SK-N-SH treated with all-trans-retinoic acid at 6 μM for 48 hours (cell line): ENCODE measurements at regions not wholly inside any gene's neighbourhood (a gene's known extent, or its start where the extent isn't known, plus 50 kb on each side); places are given as distances from the start of the nearest gene placed in this dataset.

Experiments
- ATAC-seq: fragments of 200-7000 bp; cut with Tn5 transposase; 3 replicates; pipeline ENCODE4 v1.9.1; 2020; ENCODE audit warnings: mild to moderate bottlenecking, moderate library complexity
- ARNTL ChIP-seq: fragments of 450-650 bp; formaldehyde crosslinking; IDR thresholded peaks from 2 replicates; pipeline ENCODE4 v1.5.0; 2020; ENCODE audit warnings: low read depth, mild to moderate bottlenecking, moderate library complexity, borderline replicate concordance
- BACH2 ChIP-seq: fragments of 250-450 bp; sonication (Bioruptor Pico); IDR thresholded peaks from 2 replicates; pipeline ENCODE4 v1.9.0; 2021; ENCODE audit warnings: mild to moderate bottlenecking, borderline replicate concordance
- CREB5 ChIP-seq: fragments of 250-450 bp; sonication (Bioruptor Pico); IDR thresholded peaks from 2 replicates; pipeline ENCODE4 v1.5.1; 2020; ENCODE audit warnings: low read depth, mild to moderate bottlenecking, moderate library complexity
- CSDC2 ChIP-seq: fragments of 250-450 bp; sonication (Bioruptor Pico); IDR thresholded peaks from 2 replicates; pipeline ENCODE4 v1.5.0; 2020; ENCODE audit warnings: mild to moderate bottlenecking, moderate library complexity
- CSRNP3 ChIP-seq: fragments of 250-450 bp; sonication (Bioruptor Pico); IDR thresholded peaks from 2 replicates; pipeline ENCODE4 v1.5.1; 2021; ENCODE audit warnings: mild to moderate bottlenecking, moderate library complexity
- ESRRG ChIP-seq: fragments of 250-450 bp; sonication (Bioruptor Pico); IDR thresholded peaks from 2 replicates; pipeline ENCODE4 v1.6.1; 2021; ENCODE audit warnings: mild to moderate bottlenecking
- GLIS3 ChIP-seq: fragments of 250-450 bp; sonication (Bioruptor Pico); IDR thresholded peaks from 2 replicates; pipeline ENCODE4 v1.5.0; 2020; ENCODE audit warnings: mild to moderate bottlenecking, moderate library complexity
- ISL1 ChIP-seq: fragments of 250-450 bp; sonication (Bioruptor Pico); IDR thresholded peaks from 2 replicates; pipeline ENCODE4 v2.1.2; 2022; ENCODE audit warnings: mild to moderate bottlenecking, moderate library complexity
- OSR1 ChIP-seq: fragments of 250-450 bp; sonication (Bioruptor Pico); IDR thresholded peaks from 2 replicates; pipeline ENCODE4 v1.8.0; 2022; ENCODE audit warnings: moderate library complexity, mild to moderate bottlenecking, inconsistent platforms
- PATZ1 ChIP-seq: fragments of 250-450 bp; sonication (Bioruptor Pico); IDR thresholded peaks from 2 replicates; pipeline ENCODE4 v1.8.0; 2020; ENCODE audit warnings: mild to moderate bottlenecking, moderate library complexity, borderline replicate concordance
- PPARA ChIP-seq: fragments of 250-450 bp; sonication (Bioruptor Pico); IDR thresholded peaks from 2 replicates; pipeline ENCODE4 v1.5.0; 2020; ENCODE audit warnings: mild to moderate bottlenecking, borderline replicate concordance
- RARB ChIP-seq: fragments of 250-450 bp; sonication (Bioruptor Pico); IDR thresholded peaks from 2 replicates; pipeline ENCODE4 v1.8.0; 2021; ENCODE audit warnings: mild to moderate bottlenecking, moderate library complexity
- SNAI2 ChIP-seq: fragments of 250-450 bp; sonication (Bioruptor Pico); IDR thresholded peaks from 2 replicates; pipeline ENCODE4 v1.5.0; 2020; ENCODE audit warnings: mild to moderate bottlenecking, moderate library complexity
- TCF4 ChIP-seq: fragments of 250-450 bp; sonication (Bioruptor Pico); IDR thresholded peaks from 2 replicates; pipeline ENCODE4 v1.8.0; 2021; ENCODE audit warnings: mild to moderate bottlenecking, moderate library complexity, borderline replicate concordance
- ZC3H10 ChIP-seq: fragments of 250-450 bp; sonication (Bioruptor Pico); IDR thresholded peaks from 2 replicates; pipeline ENCODE4 v1.5.1; 2021; ENCODE audit warnings: mild to moderate bottlenecking, moderate library complexity
- ZFP30 ChIP-seq: fragments of 450-650 bp; formaldehyde crosslinking; IDR thresholded peaks from 2 replicates; pipeline ENCODE4 v1.5.0; 2022; ENCODE audit warnings: mild to moderate bottlenecking, moderate library complexity
- ZNF70 ChIP-seq: fragments of 450-650 bp; formaldehyde crosslinking; IDR thresholded peaks from 2 replicates; pipeline ENCODE4 v1.5.0; 2020; ENCODE audit warnings: mild to moderate bottlenecking, moderate library complexity
- ZNF8 ChIP-seq: fragments of 450-650 bp; formaldehyde crosslinking; IDR thresholded peaks from 2 replicates; pipeline ENCODE4 v1.5.0; 2020; ENCODE audit warnings: mild to moderate bottlenecking, moderate library complexity
- TF ChIP-seq, protein P1 (sequence below): fragments of 250-450 bp; sonication (Bioruptor Pico); IDR thresholded peaks from 2 replicates; pipeline ENCODE4 v1.5.0; 2020; ENCODE audit warnings: mild to moderate bottlenecking, moderate library complexity

DNA sequence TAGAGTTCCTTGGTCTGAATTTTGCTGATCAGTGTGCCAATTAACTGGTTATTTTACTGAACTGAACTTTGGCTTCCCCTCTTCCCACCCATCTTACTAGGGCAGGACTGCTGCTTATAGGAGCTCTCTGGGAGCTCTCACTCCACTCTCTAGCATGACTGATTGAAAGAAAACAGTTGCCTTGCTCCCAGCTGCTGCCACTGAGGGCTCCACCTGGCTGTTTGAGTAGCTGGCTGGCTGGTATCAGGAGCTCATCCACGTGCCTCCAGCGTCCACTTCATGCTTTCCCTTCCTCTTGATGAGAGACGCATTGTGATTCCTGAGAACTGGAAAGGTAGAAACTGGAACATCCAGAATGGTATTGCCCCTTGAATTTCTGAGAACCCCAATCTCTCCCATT lies 73.0 kb upstream of the KLHL13 start:
- ATAC-seq: peak; percentile 65
- no peak for TF ChIP-seq PATZ1 (CRISPR knock-in tag)
- no peak for TF ChIP-seq CREB5 (CRISPR knock-in tag)
- no peak for TF ChIP-seq OSR1 (CRISPR knock-in tag)
- TF ChIP-seq ESRRG (CRISPR knock-in tag): no peak
- TF ChIP-seq ZNF70 (CRISPR knock-in tag): no peak
- no peak for TF ChIP-seq GLIS3 (CRISPR knock-in tag)
- TF ChIP-seq BACH2: no peak
- no peak for TF ChIP-seq TCF4 (CRISPR knock-in tag)
- no peak for TF ChIP-seq RARB (CRISPR knock-in tag)
- no peak for TF ChIP-seq ZNF8 (CRISPR knock-in tag)
- TF ChIP-seq, protein P1, sequence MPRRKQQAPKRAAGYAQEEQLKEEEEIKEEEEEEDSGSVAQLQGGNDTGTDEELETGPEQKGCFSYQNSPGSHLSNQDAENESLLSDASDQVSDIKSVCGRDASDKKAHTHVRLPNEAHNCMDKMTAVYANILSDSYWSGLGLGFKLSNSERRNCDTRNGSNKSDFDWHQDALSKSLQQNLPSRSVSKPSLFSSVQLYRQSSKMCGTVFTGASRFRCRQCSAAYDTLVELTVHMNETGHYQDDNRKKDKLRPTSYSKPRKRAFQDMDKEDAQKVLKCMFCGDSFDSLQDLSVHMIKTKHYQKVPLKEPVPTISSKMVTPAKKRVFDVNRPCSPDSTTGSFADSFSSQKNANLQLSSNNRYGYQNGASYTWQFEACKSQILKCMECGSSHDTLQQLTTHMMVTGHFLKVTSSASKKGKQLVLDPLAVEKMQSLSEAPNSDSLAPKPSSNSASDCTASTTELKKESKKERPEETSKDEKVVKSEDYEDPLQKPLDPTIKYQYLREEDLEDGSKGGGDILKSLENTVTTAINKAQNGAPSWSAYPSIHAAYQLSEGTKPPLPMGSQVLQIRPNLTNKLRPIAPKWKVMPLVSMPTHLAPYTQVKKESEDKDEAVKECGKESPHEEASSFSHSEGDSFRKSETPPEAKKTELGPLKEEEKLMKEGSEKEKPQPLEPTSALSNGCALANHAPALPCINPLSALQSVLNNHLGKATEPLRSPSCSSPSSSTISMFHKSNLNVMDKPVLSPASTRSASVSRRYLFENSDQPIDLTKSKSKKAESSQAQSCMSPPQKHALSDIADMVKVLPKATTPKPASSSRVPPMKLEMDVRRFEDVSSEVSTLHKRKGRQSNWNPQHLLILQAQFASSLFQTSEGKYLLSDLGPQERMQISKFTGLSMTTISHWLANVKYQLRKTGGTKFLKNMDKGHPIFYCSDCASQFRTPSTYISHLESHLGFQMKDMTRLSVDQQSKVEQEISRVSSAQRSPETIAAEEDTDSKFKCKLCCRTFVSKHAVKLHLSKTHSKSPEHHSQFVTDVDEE (CRISPR knock-in tag): no peak
- TF ChIP-seq PPARA: no peak
- no peak for TF ChIP-seq CSDC2

DNA sequence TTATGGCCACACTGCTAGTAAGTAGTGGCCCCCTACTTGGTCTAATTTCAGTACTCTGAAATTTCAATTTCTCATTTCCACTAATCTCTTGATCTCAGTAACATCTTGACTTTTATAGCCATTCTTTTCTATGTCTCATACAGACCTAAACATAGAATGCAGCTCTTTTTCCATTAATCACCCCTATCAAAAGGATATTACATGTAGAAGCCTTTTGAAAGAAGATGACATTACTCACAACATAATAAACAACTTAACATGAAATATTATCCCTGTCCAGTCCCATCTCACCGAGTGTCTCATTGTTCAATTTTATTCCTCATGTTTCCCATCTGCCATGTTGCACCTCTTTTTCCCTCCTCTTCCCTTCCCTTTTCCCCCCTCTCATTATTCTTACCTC lies 81.1 kb upstream of the KLHL13 start:
- TF ChIP-seq ISL1 (CRISPR knock-in tag): peak; percentile 58
- no peak for TF ChIP-seq ZFP30
- peak; percentile 50 for ATAC-seq

GRCh38 chrX:118198577-118198976 lies 82.0 kb upstream of the KLHL13 start:
- TF ChIP-seq TCF4 (CRISPR knock-in tag) (no peak), PPARA (no peak), ZNF8 (CRISPR knock-in tag) (no peak), ZC3H10 (no peak)
- no peak for ATAC-seq

DNA sequence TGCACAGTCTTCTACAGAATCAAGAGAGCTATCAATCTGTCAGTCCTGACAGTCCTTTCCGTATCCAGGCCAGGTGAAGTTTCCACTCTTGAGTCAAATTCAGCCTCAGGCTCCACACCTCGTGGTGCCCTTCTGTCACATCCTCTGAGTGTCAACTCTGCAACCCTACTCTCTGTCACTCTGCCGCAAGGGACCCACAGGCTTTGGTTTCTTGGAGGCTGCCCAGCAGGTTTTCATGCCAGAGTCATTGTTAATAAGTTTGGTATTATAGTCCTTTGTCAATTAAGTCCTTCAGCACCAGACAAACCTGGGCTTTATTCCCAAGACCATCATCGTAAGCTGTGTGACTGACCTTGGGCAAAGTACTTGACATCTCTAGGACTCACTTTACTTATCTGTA lies 83.4 kb upstream of the KLHL13 start:
- ATAC-seq: no peak
- TF ChIP-seq TCF4 (CRISPR knock-in tag): no peak
- no peak for TF ChIP-seq PATZ1 (CRISPR knock-in tag)
- no peak for TF ChIP-seq SNAI2
- TF ChIP-seq, protein P1 (CRISPR knock-in tag): no peak
- TF ChIP-seq ARNTL (CRISPR knock-in tag): no peak
- TF ChIP-seq CREB5 (CRISPR knock-in tag): no peak
- no peak for TF ChIP-seq CSRNP3 (CRISPR knock-in tag)
